NCI-H748 treated with DMSO at 0.1 percent for 48 hours (cell line): ENCODE measurements at regions not wholly inside any gene's neighbourhood (a gene's known extent, or its start where the extent isn't known, plus 50 kb on each side); places are given as distances from the start of the nearest gene placed in this dataset.
"Not testable (repeated sequence)": the region's sequence is repeated elsewhere in the genome, so short reads cannot be mapped to it uniquely, and the experiment has no call there.

ENCODE experiments used
- DNase-seq: peaks from one replicate; lab custom pipeline; 2025; lab: John Stamatoyannopoulos, UW

DNA sequence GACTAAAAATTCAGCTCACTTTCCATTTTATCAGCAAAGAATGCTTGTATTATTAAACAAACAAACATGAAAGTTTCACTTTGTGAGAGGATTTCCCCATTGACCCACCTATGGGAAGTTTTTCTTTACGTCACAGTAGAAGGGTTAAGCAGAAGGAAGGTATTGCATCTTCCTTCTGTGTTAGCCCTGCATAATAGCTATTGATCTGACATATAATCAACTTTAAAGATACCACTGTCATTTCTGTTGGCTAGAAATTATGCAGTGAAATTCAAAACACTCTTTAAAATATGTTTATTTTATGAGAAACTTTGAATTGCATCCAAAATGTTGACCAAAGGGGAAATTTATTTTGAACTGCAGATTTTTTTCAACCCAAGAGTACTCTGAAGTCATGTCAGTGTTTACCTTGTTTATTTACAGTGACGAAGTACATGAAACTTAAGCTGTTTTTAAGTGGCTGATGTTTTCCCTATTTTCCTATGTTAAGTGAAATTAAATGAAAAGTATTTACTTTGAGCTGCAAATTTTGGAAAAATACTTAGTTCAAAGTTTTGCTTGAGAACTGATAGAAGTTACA, 566.4 kb downstream of the ZEB2 start:
- DNase-seq: no peak

DNA sequence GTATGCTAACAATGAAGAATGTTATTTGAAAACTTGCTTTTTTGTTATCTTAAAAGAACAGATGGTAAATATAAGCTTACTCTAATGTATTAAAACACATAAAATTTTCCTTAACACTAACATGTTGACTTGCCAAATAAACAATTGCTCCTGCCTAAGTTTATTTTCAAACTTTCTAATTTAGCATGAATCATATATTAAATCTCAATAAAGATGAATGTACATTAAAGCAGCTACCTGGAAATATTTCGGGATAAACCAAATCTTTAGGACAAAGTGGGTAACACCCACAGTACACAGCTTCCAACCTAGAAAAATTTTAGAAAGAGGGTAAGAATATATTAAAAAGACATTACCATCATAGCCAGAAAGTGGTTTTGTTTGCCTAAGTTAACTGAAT, 567.4 kb downstream of the ZEB2 start:
- no peak for DNase-seq

DNA sequence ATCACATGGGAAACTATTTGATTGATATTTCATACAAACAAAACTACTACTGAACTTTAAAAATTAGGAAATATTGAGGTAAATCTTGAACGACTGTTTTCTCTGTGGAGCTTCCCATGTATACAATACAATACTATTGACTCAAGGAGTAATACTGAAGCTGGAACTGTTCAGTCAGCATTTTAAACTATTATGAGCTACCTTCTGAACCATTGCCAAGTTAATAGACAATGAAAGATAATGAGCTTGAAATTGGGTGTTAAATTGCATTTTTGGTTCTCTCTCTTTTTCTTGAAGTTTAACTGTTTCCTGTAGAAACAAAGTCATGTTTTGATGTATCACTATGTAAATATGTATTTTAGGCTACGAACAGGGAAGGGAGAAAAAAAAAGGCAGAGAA, 569.2 kb downstream of the ZEB2 start:
- DNase-seq: no peak

DNA sequence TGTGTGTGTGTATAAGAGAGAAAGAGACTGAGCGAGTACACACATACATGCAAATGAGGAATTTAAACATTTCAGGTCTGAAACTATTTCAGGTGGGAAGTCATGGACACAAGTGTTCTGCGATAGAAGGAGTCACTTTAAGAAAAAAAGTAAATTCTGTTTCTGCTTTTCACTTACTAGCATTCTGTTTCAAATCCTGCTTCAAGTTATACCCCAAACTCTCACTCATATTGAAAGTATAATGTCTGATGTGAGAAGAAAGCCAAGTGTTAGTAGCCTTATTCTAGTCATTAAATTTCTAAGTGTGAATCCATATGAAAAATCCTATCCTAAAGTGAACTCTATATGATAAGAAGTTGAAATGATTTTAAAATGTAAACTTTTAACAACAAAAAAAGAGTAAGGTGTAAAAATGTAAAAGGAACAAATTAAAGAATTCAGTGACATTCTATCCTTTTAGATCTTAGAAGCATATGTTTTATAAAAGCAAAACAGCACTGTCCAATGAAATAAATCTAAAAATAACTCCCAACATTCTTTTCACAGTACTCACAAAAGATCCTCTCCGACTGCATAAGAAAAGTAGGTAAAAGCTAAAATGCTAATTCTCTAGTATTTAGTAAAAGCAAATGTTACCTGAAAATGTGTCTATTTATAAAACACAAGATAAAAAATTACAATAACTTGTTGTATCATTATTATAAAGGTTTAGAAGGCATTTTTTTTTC, 570.6 kb downstream of the ZEB2 start:
- no peak for DNase-seq

DNA sequence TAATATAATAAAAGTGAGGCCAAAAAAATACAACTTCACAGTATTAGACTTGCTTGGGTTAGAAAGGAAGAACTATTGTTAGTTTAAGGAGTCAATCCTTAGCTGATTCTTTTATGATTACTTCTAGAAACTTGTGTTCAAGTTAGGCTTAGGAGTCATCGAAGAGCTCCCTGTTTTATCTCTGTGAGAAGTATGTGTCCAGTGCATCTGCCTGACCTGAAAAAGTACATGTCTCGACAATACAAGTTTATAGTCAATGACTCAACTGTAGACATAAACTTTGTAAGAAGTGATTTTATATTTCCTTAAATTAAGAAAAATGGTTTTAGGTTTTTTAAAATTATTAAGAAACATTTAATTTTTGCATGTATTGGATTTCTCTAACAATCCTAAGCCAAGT, 571.2 kb downstream of the ZEB2 start:
- no peak for DNase-seq

DNA sequence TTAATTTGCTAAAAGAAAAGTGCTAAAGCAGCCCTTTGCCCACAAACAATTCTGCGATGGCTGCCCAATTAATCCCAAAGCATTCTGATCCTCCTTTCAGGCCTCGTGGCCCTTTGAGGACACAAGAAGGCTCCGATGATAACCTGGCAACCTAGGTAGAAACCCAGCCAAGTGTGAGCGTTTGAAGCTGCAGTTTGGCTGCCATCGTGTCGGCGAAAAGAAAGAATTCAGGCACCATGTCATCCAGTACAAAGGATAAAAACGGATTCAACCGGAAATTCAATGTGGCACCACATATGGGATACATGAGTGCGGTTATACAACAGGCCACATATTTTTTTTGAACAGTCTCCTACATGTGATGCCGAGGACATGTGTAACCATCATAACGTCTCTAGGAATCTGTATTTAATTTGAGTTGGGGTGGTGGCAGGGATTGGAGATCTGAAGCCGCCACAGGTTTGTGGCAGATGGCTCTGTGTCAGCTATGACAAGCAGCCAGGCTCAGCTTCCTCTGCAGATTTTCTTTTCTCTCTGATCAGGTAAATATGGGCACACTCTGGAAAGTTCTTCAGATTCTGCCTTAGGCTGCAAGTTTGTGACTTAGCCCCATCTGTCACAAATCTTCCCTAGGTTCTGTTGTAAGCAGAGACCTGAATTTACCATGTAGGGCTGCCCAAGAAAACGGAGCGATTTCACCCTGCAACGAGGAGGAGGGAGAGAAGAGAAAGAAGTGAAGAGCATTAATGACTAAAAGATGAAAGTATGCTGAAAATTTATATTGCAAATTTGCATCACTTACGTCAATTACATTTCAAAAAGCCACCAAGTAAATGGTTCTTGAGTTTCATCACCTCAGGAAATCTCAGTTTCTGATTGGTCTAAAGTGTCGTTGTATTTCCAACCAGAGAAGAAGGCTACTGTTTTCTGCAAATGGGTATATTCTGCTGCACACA, 573.2 kb downstream of the ZEB2 start:
- peak; percentile 71 for DNase-seq

DNA sequence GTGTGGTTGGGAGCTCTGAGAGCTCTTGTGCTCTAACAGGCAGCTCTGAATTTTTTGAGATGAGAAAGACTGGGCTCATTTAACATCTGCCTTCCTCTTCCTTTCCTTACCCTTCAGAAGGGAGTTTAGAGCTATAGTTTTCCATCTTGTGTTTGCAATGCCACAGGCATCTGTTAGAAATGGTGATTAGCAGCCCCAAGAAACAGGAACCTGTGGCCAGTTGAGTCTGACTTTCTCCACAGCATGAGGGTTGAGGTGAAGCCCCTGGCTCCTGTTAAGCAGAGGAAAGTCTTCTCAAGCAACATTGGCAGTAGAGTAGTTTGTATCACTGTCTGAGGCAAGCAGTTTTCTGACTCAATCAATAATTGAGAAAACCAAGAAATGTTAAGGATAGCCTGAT, 577.4 kb downstream of the ZEB2 start:
- DNase-seq: no peak

DNA sequence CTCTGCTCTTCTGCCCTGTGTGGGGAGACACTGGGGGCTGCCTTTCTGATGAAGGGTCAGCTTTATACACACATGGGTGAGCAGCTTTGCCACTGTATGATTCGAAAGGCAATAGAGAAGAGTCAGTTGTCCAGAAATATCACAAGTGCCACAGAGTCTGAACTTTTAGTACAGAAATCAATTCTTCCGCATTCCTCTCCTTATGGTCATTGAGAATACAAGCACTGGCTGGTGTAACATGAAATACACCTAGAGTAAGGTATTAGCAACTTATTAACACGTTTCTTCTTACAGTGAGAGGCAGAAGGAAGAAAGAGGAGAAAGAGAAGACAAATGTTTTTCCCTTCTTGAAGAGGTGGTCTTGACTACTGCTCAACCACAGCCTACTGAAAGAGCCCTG, 579.2 kb downstream of the ZEB2 start:
- DNase-seq: no peak

DNA sequence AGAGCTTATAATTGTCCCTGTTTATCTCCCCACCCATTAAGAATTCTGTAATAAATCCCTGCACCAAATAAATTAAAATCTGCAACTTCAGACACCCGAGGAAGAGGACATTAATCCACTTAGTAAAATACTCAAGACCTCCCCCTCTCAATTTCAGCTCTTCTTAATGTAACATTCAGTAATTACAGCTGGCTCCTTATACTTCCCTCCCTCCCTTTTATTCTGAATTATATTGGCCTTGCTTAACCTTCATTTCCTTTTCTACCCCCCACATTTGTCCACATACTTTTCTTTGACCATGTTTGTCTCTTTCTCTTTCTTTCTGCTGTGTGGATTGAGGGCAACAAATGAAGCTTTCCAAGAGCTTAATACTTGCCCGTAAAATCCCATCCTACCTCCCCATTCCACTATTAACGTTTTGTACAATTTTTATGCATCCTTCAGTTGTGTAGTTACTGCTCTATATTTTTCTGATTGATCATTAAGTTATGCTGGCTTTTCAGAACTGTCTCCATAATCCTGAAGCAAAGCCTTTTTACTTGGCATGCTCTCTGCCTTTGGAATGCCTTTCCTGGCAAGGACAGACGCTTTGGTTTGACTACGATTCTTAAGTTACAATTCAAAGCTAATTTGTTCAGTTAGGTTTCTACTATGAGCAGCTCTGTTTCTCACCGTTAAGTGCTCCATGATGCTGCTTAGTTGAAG, 580.1 kb downstream of the ZEB2 start:
- no peak for DNase-seq

DNA sequence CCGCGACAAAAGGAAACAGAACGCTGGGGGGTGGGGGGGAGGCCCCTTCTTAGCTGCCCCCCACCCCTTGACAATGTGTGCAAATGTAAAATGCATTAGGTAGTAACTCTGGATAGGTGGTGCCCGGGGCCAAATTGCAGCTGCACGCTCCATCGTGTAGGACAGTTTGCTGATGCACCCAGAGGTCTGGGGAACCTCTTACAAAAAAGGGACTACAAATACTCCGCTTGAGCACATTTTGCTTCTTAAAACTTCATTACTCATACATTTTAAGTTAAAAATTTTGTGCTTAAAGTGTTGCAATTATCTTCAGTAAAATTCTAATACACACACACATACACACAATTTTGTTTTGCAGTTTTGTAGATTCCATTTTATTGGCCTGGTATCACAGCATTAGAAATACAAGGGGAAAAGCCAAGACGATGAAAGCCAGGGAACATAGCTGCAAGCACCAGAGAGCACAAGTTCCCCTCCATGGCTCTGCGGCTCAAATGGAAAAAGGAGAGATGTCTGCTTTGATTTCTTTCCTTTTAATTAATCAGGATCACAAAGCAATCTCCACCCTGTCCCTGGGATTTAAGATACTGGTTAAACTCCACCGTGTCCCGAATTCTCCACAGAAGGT, 582.1 kb downstream of the ZEB2 start:
- DNase-seq: no peak

DNA sequence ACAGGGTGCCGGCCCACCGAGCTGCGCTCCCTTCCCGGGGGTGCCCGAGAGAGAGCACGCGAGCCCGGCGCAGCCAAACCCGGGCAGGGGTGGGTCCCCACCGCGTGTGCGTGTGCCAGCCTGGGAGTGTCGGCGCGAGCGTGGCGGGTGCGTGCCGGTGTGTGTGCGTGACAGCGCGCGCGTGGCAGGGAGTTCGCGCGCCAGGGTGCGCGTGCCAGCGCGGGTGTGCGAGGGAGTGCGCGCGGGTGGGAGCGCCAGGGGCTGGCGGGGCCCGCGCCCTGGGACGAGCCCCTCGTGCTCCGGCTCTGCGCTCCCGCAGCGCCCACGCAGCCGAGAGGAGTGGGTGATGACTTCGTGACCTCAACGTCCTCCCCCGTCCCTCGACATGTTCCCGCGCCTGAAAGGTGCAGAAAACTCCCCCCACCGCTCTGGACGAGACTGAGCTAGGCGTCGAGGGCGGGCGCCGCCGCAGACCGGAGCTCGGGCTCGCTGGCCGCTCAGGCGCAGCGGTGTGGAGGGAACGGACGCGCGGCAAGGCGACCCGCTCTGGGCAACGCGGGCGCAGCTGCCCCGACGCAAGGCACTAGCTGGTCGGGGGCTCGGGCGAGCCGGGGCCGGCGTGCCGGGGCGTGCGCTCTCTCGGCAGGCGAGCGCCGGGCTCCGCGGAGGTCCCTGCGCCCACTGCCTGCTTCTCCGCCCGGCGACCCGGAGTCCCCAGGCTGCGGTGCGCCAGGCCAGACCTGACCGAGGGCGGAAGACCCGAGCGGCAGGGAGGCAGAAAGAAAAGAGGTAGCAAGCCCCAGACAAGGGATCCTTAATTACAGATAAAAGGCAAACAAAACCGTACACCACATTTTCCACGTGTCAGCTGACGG, 582.8 kb downstream of the ZEB2 start:
- peak; percentile 18 for DNase-seq

DNA sequence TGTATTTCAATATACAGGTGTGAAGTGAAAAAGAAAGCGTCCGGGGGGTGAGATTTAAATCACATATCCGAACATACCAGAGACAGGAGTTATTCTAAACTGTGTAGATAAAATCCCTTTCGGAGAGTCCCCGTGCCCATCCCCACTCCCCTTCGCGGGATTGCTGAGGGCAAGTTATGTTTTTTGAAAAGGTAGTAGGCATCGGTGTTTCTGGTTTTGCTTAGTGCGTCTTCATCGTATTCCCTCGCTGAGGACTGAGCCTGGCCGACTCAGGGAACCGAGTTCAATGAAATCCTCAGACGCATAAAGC, 583.4 kb downstream of the ZEB2 start:
- no peak for DNase-seq

DNA sequence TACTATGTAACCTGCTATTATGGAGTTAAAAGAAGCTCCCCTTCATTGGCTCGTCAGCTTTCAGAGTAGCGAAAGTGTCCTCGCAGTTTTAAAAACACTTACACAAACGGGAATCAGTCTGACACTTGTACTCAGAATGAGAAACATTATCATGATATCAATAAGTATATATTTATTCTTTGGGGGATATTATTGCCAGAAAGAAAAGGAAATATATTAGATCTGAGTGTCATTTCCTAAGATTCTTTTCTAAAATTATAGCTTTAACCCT, 584.5 kb downstream of the ZEB2 start:
- DNase-seq: no peak

DNA sequence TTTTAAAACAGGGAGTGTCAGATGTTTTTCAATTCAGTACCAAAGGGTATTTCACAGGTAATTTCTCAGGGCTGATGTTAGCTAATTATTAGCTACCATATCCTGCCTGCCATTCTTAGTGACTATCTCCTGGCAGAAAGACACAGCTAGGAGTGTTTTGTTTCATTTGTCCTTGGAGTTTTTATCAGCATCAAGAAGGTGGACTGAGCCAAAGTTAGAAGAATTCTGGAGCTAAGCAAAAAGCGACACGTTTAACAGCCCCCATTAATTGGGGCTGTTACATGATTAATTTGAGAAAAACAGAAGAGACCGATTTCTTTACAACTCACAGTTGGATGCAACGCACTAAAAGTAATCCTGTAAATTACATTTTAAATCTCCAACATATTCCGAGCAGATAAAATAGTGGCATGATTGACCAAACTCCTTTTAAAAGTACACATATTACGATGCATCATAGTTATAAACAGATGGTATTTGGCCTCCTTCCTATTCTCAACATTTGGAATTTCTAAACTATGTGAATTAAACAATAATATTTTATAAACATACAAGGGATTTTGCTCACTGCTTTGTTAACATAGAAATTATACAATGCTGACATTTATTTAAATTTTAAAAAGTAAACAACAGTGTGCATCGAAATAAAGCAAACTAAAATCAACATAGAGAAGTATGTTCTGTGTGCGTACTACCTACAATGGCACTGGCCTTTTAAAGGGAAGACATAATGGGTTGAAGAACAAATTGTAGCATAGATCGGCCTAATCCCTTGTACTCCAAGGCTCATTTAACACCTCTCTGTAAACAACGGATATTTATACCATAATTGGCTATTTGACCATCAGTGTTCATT, 585.1 kb downstream of the ZEB2 start:
- DNase-seq: peak; percentile 86

DNA sequence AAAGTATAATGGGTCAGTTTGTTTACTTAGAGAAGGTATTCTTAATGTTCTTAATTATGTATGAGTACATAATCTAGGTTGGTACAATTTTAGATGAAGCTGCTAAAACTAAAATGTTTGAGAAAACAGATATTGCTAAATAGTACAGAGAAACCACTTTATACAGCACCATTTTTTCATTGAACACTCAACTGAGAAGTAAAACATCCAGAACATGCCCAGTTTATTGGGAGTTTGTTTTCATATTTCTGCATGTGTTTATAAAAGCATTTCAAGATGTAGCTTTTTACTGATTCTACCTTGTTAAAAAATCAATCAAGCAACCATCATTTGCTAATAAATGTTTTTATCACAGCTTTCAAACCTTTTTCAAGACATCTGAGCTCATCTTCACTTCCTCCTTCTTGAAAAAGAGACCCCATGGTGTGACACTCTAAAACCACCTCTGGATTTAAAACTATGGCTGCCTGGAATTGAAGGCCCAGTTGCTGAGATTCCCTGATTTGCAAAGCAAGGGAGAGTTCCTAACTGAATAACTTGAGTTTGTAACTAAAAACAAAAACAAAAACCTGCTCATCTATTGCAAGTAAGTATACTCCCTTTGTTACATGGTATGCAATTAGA, 585.9 kb downstream of the ZEB2 start:
- no peak for DNase-seq

DNA sequence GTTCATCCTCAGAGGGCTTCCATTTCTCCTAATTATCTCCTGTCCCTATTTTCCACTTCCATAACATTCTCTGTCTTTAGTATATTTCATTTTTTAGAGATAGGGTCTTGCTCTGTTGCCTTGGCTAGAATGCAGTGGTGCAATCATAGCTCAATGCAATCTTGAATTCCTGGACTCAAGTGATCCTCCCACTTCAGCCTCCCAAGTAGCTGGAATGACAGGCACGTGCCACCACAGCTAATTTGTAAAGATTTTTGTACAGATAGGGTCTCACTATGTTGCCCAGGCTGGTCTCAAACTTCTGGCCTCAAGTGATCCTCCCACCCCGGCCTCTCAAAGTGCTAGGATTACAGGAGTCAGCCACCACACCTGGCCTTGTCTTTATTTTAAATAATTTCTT, 589.0 kb downstream of the ZEB2 start:
- DNase-seq: no peak

DNA sequence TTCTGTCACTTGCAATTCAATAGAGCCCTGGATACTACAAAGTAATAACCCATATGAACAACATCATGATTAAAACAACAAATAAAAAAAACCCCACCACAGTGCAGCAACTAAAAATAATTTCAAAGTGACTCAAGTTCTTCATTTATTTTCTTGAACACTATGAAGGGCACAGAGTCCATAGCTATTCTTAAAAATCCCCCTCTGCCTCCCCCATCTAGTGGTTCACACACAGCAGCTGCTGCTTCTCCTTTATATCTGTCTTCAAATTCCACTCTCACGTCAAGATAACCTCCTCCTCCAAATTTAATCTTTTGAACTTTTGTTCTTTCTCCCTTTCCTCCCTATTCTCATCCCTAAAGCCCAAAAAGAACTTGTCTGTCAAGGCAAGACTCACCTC, 591.3 kb downstream of the ZEB2 start:
- no peak for DNase-seq

DNA sequence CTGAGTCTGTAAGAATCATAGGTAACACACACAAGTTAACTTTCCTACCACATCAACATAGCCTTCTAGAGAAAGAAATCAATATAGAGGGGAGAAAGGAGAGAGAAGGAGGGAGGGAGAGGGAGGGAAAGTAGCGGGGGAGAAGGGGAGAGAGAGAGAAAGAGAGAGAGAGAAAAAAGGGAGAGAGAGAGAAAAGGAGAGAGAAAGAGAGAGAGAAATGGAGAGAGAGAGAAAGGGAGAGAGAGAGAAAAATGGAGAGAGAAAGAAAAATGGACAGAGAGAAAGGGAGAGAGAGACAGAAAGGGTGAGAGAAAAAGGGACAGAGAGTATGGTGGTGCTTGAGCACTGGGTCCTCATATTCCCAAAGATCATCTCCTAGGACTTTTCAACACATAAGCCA, 591.7 kb downstream of the ZEB2 start:
- no peak for DNase-seq

DNA sequence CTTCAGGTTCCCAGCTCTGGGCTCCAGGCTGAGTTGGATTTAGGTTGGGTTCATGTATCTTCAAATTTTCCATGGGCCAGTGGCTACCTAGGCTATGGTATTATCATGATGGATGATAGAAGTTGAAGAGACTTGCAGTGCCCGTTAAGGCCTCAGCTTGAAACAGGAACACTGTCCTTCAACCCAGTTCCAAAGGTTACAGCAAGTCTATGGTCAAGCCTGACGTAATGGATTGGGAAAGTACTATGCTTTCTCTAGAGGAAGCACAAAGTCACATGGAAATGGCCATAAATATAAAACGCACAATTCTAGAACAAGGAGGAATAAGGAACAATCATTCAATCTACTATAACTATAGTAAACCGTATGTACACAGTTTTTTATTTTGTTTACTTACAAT, 593.2 kb downstream of the ZEB2 start:
- DNase-seq: no peak

DNA sequence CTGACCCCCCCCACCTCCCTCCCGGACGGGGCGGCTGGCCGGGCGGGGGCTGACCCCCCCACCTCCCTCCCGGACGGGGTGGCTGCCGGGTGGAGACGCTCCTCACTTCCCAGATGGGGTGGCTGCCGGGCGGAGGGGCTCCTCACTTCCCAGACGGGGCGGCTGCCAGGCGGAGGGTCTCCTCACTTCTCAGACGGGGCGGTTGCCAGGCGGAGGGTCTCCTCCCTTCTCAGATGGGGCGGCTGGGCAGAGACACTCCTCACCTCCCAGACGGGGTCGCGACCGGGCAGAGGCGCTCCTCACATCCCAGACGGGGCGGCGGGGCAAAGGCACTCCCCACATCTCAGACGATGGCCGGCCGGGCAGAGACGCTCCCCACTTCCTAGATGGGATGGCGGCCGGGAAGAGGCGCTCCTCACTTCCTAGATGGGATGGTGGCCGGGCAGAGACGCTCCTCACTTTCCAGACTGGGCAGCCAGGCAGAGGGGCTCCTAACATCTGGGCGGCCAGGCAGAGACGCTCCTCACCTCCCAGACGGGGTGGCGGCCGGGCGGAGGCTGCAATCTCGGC, 597.6 kb downstream of the ZEB2 start:
- not testable (repeated sequence) for DNase-seq
